HG03520 (cell line): ENCODE measurements at regions not wholly inside any gene's neighbourhood (a gene's known extent, or its start where the extent isn't known, plus 50 kb on each side); places are given as distances from the start of the nearest gene placed in this dataset.
A peak's percentile ranks its signal among the peaks of the same experiment; 100 is the strongest.

ENCODE experiments used
- ATAC-seq: cut with Tn5 transposase; IDR thresholded peaks from one replicate; pipeline ENCODE4 v1.9.1; 2021; ENCODE audit warnings: mild to moderate bottlenecking, moderate library complexity; ENCODE audit not compliant: unreplicated experiment

GRCh38 chr10:3631701-3632330 lies 153.2 kb downstream of the KLF6 start:
- ATAC-seq = no peak

DNA sequence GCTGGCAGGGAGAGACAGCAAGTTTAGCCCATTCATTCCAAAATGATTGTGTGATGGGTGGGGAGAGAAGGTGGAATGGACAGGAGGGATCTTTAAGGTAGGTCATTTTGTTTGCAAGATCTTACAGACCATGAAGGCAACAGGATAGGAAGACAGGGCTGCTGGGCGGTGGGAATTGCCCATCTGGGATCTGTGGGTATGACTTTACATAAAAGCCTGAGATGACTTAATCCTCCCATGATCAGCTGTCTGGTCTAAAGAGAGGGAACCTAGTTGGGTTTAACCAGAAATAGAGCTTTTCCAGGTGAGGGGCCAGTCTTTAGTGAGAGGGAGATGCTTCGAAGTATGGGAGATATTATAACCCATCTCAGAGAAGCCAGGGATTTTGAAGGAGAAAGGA lies 153.7 kb downstream of the KLF6 start:
- ATAC-seq = no peak

- peak; percentile 60 for ATAC-seq
Observed at GRCh38 chr10:3625959-3626751, 158.9 kb downstream of the KLF6 start.

- ATAC-seq = no peak
Observed at GRCh38 chr10:3624367-3624766, 160.6 kb downstream of the KLF6 start.

GRCh38 chr10:3623746-3624145 lies 161.3 kb downstream of the KLF6 start:
- ATAC-seq = peak; percentile 50

DNA sequence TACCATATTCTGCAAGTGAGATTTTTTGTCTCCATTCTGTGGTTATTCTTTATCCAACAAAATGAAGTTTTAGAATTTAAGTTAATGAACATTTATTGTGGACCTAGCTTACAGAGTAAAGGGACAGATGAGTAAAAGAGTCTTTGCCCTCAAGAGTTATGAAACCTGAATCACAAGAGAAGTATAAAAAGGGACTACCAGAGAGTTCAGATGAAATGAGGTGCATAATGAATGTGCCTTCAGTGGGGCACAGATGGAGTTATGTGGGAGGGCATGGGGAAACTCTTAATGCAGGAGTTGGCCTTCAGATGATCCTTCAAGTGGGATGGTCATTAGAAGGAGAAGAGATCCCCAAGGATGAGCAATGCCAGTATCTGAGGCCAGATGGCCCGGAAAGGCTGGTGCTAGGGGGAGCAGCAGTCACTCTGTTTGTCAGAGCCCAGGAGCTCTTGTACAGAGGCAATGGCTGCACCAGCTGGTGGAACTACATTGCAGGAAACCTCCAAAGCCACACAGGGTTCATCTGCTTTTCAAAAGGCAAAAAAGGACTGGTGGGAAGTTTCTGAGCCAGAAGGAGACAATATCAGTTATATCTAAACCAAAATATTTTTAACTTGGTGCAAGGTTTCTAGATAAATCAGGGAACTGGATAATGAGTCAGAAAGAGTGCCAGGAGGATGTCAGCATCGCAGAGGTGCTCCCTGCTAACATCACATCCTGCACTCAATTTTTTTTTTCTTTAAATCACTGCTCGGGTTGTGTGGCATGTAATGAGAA lies 162.0 kb downstream of the KLF6 start:
- ATAC-seq = no peak

DNA sequence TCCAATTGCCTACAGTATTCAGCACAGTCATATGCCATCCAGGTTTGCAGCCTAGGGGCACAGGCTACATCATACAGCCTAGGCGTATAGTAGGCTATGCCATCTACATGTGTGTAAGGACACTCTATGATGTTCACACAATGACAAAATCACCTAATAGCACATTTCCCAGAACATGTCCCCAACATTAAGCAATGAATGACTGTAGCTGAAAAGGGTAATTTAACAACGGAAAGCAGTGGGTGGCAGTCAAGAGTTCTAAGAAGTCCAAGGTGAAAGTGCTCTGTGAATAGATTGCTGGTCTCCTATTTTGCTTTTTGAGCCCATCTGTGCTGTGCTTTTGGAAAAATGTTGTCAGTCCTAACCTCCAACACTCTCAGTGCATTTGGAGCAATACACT lies 162.6 kb downstream of the KLF6 start:
- ATAC-seq = no peak

GRCh38 chr10:3620818-3621217 lies 164.2 kb downstream of the KLF6 start:
- ATAC-seq = no peak

DNA sequence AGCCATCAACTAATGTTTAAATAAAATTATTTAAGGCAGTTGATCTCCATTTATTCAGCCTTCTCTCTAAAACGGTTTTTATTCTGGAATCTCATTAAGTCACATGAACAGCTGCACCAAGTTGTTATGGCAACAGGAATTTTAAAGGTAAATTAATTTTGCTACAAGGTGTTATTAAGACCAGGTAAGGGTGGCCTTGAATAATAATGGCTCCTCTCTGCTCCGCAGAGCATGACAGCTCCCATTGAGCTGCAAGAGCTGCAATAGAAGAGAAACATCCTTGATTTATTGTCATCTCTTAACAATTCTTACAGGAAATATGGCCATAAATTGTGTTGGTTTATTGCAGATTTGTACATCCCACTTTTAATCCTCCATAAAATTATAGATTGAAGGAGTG lies 165.8 kb downstream of the KLF6 start:
- ATAC-seq = no peak

DNA sequence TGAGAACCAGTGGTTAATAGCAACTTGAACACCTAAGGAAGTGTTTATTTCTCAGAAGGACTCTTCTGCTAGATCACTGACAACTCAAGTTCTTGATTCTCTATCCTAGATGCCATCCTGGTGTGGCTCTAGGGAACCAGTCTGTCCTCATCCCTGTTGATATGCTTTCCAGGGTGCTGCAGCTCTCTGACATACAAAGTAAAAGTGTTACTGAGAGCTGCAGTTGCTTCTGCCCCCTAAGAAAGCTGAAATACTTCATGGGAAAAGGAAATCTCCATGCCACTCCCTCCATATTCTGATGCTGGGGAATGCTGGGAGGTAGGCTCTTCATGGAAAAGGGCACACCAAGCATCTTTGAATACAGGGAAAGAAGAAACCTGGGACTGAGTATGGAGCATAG lies 168.1 kb downstream of the KLF6 start:
- no peak for ATAC-seq

DNA sequence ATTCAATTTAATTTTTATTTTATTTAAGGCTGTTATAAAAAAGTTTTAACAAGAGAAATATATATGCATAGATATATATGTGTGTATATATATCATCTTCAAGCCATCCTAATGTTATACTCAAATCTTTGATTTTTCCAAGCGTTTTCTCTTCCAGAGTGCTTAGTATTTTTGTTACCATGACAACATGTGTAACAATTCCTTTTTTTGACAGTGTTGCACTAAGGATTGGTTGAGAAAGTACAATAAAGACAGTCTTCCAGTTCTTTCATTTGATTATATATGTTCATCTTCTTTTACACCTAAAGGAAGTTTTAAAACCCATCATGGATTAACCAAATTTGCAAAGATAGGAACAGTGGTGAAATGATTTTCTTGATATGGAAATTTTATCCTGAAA lies 171.7 kb downstream of the KLF6 start:
- ATAC-seq = no peak

DNA sequence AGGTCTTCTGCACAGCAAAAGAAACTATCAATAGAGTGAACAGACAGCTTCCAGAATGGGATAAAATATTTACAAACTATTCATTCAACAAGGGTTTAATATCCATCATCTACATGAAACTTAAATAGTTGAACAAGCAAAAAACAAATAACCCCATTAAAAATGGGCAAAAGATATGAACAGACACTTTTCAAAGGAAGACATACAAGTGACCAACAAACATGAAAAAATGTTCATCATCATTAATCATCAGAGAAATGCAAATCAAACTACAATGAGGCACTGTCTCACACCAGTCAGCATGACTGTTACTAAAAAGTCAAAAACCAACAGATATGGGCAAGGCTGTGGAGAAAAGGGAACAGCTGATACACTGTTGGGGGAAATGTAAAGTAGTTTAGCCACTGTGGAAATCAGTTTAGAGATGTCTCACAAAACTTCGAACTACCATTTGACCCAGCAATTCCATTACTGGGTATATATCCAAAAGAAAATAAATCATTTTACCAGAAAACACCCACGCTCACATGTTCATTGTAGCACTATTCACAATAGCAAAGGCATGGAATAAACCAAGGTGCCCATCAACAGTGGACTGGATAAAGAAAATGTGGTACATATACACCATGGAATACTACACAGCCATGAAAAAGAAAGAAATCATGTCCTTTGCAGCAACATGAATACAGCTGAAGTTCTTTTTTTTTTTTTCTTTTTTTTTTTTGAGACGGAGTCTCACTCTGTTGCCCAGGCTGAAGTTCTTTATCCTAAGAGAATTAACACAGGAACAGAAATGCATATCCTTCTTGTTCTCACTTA lies 172.6 kb downstream of the KLF6 start:
- ATAC-seq = no peak

DNA sequence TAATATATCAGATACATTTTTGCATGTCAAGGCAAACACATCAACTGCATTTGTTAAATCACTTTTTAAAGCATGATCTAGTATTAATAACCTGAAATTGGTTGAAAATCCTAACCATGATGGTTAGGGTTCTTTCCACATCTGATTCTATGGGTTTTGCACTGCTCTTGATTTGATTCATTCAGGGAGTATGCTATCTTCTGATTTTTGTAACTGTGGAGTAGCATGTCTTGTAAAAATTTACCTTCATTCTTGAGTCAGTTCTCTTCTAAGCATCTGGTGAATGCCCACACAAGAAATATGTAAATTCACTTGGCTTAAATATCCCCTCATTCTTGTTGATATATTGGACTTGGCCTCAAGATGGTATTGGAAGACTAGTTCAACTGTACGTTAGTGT lies 178.7 kb downstream of the KLF6 start:
- no peak for ATAC-seq

DNA sequence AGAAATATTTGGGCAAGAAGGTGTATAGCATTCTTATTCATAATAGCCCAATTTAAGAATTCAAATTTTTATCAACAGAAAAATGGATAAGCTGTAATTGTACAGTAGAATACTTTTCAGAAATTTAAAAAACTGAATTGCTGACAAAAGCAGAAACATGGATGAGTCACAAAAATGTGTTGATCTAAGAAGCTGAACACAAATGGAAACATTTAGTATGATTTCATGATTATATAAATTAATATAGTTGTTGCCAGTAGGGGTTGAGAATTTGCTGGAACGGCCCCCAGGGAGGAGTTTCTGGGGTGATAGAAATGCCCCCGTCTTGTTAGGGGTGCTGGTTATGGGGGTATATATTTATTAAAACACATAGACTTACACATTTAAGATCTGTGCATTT lies 179.1 kb downstream of the KLF6 start:
- no peak for ATAC-seq

DNA sequence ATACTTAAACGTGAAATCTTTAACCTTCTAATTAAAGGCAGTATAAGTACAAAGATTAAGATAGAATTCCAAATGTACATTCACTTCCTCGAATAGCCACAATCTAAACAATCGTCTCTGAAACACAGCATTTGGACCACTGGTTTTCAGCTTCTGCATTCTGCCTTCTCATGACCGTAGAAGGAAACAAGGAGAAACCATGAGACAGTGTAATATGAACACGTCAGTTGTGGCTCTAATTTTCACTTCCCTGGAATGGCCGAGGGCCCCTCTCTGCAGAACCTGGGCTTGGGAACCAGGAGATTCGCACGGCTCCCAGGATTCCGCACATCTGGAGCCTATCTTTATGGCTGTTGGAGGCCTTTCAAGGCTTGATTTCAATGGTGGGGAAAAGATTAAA lies 189.3 kb downstream of the KLF6 start:
- no peak for ATAC-seq

DNA sequence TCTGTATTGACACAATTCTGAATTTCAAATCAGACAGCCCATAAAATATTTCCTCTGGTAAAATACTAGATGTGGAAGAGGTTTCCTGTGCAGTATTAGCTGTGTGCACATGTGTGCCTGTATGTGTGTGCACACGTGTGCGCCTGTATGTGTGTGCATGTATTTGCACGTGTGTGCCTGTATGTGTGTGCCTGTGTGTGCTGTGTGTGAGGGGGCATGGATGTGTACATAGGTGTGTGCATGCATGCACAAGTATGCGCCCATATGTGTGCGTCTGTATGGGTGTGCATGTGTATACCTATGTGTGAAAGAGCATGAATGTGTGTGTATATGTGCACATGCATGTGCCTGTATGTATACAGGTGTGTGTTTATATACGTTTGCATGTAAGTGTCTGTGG lies 191.4 kb downstream of the KLF6 start:
- ATAC-seq = no peak

DNA sequence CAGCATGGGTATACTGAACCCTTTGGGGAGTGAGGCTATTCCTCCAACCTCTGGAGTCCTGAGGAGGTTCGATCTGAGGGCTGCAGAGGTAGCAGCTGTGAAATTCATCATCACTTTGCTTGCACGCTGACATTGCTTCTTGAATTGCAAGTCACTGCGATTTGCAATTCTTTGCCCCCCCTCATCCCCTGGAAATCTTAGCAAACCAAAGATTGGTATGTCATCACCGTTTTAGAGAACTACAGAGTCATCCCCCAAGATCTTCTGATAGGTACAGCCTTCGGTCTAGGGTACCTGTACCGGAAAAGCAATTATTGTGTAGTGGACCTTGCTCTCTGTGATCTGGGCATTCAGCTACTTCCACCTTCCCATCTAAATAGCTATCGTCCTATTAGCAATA lies 192.6 kb downstream of the KLF6 start:
- no peak for ATAC-seq

GRCh38 chr10:3588816-3589215 lies 196.2 kb downstream of the KLF6 start:
- no peak for ATAC-seq

- ATAC-seq = no peak
Observed at GRCh38 chr10:3588346-3588745, 196.7 kb downstream of the KLF6 start.

DNA sequence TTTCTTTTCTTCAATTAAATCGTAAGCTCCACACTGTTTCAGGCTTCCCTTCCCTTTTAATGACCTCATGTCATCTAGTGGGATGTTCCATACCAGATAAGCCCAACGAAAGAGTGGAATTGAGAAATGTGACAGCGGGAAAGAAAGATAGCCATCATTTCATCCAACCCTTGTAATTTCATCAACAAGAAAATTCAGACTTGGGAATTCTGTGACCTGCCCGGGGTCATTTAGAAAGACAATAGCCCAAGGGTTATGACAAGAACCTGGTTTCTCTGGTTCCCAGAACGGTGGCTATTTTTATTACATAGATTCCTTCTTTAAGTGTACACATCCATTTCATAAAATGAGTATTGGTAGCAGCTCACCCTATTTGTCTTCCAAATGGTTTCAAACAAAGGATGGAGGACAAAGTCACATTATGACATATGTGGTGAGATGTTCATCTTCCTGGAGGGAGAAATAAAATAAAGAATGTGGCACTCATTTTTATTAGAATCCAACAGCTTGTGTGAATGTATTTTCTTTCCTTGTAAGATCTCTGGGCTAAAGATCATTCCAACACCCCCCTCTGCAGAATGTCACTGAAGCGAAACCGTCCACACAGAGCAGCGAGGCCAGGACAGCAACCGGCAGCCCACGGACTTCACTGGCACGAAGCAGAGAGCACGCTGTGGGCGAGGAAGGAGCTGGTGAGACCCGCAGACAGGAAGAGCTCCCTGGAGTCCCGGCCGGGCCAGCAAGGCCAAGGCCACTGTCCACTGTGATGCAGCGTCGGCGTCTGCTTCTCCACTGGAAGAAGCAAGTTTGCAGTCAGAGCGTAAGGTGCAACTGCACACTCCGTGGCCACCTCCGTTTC lies 199.9 kb downstream of the KLF6 start:
- no peak for ATAC-seq
